Fibroblast of skin of abdomen (primary cell): ENCODE measurements at regions not wholly inside any gene's neighbourhood (a gene's known extent, or its start where the extent isn't known, plus 50 kb on each side); places are given as distances from the start of the nearest gene placed in this dataset.
A peak's percentile ranks its signal among the peaks of the same experiment; 100 is the strongest.
"Not testable (repeated sequence)": the region's sequence is repeated elsewhere in the genome, so short reads cannot be mapped to it uniquely, and the experiment has no call there.

Source experiments
- DNase-seq: peaks from one replicate; pipeline ENCODE4 v3.0.0-alpha.2; 2013

DNA sequence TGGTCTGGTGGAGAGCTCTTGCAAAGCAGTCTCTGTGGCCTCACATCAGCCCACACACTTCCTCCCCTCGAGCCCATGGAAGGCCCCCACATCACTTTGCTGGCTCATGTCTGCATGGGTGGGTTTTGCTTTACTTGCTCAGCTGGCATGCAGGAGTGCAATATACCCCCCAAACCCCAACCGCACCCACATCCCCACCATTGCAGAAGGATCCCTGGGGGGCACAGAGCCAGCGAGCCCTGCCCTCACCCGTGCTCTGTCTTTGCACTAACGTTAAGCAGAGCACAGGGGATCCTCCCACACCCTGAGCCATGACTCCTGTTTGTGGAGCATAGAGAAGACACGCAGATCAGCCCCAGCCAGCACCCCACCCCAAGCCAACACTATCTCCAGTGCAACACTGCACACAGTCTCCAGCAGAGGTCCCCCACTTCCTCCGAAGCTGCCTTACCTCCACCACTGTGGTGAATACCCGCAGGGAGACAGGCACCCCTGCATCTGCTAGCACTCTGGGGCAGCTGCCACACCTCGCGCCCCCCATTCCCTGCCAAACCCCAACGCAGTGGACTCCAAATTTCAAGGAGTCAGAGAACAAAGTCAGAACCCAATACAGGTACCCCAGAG, 177.8 kb upstream of the RGPD4 start:
- no peak for DNase-seq

DNA sequence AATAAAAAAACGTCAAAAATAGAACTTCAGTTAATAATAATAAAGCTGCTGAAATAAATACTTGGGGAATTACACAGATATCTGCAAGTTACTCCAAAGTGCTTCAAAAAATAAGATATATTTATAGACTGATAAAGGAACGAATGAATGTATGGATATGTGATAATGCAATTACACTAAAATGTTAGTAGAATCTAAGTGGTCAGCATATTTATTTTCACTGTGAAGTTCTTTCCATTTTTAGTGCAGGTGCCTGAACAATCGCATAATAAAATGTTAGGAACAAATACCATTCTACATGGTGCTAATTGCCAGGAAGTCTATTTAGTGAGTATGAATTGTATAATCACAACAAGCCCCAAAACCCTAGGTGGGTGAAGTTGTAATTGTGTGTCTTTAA, 169.6 kb upstream of the RGPD4 start:
- DNase-seq: no peak

DNA sequence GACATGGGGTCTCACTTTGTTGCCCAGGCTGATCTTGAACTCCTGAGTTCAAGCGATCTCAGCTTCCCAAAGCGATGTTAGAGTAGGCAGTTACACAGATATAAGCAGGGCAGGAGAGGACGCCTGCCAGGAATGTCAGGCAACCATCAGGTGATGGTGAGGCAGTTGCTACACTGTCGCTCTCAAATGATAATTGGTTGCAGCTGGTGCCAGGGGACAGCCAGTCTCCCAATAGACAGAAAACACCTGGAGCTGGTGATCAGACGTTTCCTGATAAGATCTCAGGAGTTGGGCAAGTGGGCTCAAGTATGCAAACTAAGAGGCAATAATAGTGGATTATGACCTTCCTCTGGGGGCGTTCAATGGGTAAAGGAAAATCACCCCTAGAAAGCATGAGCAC, 163.1 kb upstream of the RGPD4 start:
- no peak for DNase-seq

DNA sequence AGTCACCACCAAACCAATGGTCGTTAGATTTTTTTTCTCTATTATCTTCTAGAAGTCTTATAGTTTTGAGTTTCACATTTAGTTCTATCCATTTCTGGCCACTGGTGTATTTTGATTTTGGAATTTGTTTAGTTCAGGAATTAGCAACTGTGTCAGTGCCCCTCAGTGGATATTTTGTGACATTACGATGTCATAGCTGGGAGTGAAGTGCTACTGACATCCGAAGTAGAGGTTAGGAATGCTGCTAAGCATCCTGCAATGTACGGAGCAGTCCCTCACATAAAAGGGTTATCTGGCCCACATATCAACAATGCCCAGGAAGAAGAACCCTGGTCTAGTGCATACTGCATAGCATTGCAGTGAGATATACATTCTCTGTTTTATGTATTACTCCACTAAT, 157.4 kb upstream of the RGPD4 start:
- peak; percentile 44 for DNase-seq

DNA sequence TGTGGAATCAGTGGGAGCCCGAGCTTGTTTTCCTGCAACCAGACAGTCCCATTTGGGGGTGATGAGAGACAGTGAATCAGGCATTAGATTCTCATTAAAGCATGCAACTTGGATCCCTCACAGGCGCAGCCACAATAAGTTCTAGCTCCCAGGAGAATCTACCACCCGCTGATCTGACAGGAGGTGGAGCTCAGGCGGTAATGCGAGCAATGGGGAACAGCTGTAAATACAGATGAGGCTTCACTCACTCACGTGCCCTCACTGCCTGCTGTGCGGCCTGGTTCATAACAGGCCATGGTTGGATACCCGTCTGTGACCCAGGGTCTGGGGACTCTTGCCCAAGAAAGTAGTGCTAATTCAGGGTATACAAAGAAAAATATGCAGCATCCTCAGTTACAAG, 144.8 kb upstream of the RGPD4 start:
- peak; percentile 17 for DNase-seq

DNA sequence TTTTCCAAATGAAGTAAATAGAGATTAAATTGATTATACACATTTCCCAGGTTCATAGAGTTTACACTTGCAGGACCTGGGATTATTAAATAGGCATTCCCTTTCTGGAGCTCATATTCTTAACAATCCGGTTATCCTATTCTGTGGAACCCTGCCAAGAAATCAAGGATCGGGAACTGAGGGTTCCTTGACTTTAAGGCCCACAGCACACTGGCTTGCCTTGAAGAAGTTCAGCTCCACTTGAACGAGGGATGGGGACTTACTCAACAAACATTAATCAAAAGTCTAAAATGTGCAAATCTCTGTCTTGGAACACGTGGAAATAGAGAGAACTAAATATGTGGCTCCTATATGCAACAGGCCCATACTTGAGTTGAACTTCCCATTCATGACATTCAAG, 142.3 kb upstream of the RGPD4 start:
- DNase-seq: no peak

DNA sequence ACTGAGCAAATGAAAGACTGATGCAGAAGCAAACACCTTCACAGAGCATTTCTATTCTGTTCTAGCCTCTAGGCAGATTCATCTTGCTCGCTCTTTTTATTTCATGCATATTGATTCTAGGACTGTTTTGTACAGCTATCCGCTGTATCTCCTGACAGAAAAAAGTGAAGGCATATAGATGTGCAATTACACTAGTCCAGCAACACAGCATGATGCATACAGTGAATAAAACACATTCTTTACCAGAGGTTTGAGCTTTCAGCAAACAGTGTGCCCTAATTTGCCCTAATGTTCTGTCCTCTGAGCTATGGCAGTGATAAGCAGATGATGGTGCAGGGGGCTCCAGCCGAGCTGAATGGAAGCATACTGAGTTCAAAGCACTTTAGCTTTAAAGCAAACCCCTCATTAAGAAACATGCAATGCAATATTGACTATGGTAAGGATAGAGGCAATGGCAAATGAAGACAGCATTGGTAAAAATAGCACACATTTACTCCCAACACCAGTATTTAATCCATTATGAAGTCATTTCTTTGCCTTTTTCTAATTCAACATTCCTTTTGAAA, 141.2 kb upstream of the RGPD4 start:
- no peak for DNase-seq

DNA sequence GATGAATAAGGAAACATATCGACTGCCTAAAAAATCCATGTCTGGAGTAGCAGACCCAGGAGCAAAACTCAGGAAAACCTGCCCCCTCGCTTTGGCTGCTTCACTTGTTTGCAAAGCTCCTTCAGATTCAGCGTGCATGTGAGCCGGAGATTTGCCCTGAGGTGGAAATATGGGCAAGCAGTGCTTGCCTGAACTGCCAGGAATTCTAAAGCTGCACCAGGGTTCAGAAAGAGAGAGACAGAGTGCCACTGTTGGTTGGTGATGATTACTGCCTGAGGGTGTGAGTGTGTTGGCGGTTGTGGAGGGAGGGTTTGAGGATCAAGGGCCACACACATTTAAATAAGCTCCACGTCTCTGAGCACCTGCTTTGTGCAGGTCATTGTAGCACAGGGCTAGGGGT, 139.6 kb upstream of the RGPD4 start:
- peak; percentile 7 for DNase-seq

DNA sequence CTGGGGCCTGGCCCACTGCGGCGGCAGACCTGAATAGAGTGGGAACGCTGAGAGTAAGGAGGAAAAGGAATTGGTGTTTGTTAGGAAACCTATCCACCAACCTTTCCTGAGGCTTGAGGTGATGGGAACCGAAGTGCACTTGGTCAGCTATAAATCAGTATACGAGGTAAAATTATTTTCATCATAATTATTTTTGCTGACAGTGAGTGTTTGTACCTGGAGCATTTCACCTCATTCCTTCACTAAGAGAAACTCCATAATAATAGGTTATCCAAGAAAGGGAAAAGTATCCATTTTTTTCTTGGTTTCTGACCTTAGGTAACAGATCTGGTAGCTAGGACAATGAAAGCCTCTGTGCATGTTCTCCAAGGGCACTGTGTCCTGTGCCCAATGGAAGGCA, 138.6 kb upstream of the RGPD4 start:
- DNase-seq: no peak

DNA sequence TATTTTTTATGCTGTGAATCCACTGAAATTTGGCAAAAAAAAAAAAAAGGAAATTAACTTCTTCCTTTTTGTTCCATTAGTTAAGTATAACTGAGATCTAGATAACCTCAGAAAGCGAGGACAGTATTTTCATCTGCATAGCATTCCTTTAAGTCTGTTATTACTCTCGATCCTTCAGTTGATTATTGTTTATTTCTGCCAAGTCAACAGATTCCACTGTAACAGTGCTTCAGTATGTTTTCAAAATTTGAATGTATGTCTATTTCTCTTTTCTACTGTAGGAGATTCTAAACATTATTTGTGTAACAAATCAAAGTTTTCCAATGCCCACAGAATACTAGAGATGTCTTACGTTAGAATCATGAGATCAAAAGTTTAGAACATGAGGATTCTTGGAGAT, 133.1 kb upstream of the RGPD4 start:
- DNase-seq: no peak

DNA sequence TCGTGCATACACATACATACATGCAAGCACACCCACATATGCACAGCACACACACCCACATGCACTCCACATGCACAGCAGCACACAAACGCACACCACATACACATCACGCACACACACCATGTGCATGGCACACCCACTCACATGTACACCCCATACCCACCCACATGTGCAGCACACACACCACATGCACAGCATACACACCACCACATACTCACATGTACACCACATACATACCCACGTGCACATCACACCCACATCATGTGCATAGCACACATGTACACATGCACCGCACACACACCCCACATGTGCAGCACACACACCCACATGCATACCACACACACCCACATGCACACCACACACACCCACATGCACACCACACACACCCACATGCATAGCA, 132.0 kb upstream of the RGPD4 start:
- DNase-seq: no peak

DNA sequence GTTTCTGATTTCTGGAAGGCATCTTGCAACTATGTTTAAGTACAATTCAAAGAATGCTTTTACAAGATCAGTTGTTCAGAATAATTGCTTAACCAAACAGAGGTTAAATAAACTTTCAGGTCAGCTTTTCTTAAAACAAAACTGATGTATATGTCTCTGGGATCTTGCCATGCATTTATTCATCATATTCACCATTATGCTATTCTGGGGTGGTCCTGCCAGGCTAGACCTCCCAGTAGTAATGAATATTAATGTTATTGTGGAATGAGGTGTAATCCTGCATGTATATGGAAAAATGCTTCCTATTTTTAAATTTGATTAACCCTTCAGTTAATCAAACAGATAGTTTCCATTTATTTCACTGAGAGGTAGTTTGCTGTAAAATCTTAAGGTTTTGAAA, 129.3 kb upstream of the RGPD4 start:
- no peak for DNase-seq

DNA sequence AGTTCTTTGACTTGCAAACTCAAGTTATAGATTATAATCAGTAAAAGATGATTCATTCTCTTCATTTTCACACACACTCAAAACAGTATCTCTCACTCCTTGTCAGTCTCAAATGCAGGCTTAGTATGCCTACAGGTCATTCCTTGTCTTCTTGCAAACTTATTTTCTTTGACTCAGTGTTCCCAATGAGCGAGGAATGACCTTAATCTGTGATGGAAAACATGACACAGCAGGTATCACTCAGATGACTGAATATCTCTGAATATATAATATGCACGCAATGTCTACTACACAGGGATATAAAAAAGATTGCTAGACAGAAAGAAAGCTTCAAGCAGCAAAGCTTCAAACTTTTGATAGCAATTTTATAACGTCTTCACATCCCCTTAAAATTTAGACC, 127.8 kb upstream of the RGPD4 start:
- DNase-seq: no peak

DNA sequence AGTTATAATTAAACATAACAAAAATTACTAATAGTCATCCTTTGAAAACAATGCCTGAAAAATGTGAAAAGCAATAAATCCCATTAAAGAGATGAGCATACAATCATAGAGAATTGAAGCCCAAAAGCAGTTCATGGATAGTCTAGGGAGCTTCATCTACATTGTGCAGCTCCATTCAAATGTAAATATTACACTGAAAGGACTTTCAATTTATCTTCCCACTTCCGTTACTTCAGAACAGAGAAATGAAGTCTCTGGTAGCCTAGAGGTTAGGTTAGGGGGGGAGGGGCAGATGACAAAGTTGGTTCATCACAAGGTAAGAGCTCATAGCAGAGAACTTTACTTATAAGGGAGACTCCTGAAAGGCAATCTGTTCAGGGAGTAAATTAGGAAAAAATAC, 126.6 kb upstream of the RGPD4 start:
- DNase-seq: no peak

DNA sequence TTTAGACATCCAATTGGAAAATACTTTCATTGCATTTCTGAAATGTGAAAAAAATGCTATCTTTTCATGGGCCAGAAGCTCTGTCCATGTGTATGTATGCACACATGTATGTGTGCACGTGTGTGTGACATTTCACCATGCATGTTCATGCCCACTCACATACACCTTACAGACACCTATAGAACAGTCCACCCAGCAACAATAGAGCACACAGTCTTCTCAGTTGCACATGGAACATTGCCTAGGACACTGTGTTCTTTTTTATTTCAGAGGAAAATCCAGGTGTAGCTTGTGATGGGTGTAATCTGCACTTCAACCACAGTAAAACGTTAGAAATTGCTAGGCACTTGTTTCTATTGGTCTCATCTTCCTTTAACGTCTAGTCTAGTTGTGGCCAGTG, 114.8 kb upstream of the RGPD4 start:
- no peak for DNase-seq

DNA sequence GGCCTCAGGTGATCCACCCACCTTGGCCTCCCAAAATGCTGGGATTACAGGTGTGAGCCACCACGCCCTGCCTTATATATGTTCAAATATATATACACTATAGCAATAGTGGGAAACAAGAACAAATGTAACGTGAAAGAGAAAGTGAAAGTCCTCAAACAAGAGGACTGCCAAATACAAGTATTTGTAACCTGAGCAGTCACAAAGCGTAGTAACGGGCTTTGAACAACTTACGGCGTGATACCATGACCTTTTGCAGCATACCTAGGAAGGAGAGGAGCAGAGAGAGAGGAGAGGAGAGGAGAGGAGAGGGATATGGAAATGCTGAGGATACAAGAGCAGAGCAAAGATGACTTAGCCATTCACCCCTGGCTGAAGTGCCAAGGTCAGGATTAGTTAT, 113.8 kb upstream of the RGPD4 start:
- no peak for DNase-seq

DNA sequence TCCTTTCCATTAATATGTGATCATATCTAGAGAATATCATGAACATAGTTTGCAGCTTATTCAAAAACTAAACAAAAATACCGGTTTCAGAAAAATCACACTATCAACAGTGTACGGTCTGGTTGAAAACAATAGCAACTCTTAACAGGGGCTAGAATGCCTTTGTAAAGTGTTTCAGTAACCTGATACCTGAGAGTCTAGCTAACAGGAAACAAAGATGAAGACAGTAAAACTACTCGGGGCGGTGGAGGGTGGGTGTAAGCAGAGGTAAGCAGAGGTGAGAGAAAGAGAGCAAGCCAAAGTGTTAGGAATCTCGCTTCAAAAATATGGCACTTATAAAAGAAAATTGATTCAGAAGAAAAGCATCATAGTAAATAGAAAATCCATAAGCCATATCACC, 109.0 kb upstream of the RGPD4 start:
- DNase-seq: no peak

DNA sequence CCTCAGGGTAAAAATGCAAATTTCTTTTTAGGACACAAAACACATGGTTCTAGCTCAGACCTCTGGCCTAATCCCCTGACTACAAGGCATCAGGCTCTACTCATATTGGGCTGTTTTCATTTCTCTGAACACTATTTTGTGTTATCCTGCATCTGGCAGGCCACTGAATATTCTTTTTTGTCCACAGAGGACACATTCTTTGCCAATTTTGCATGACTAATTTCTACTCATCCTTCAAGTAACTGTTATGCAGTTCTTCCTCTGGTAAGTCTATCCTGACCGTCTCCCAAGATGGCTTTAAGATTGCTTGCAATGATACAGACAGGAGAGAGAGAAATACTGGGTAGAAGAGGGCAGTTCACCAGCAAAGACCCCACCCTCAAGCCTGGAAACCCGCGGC, 107.6 kb upstream of the RGPD4 start:
- DNase-seq: no peak

DNA sequence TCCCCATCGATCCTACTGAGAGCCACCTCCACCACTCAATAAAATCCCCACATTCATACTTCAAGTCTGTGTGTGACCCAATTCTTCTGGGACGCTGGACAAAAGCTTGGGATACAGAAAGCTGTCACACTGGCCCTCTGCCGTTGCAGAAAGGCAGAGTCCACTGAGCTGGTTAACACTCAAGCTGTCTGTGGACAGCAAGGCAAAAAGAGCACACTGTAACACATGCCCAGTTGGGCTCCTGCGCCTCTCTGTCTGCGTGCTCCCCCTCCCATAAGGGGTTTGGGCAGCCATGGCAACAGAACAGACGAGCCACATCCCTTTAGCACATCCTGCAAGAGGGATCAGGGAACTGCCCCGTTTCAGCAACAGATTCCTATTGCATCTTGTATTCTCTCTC, 106.9 kb upstream of the RGPD4 start:
- DNase-seq: no peak

DNA sequence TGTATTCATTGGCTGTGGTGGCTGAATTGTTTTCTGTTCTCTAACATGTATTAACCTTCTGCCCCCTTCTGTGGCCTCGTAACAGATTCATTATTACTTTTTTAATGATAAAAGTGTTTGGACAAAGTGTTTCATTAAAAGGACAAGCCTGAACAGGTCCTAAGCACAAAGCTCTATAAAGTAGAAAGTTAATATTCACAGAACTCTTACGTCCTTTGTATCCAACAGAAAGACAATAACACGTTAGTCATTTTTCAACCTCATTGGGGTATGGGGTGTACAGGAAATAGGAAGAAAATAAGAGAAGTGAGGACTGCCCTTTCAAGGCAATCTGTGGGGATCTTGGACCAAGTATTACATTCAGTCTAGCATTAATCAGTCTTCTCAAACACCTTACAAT, 105.5 kb upstream of the RGPD4 start:
- no peak for DNase-seq

DNA sequence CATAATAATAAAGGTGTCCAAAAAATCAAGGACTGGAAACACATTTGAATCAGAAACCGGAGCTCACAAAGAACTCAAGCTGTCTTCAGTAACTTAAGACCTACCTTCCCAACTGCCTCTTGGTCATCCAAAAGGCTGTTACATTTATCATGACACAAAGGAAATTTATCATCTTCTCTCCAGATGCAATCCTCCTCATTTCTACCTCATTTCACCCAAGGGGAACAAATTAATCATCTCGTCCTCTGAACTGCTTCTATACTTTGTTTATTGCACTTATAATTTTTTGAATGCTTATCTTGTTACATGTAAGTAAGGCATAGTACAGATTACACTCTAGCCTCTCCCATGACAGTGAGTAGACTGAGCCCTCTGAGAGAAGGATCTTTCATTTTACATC, 105.1 kb upstream of the RGPD4 start:
- no peak for DNase-seq

DNA sequence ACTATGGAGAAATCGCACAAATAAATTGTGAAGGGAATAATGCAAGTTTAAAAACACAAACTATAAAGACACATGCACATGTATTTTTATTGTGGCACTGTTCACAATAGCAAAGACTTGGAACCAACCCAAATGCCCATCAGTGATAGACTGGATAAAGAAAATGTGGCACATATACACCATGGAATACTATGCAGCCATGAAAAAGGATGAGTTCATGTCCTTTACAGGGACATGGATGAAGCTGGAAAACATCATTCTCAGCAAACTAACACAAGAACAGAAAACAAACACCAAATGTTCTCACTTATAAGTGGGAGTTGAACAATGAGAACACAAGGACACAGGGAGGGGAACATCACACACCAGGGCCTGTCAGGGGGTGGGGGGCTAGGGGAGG, 100.9 kb upstream of the RGPD4 start:
- DNase-seq: not testable (repeated sequence)

DNA sequence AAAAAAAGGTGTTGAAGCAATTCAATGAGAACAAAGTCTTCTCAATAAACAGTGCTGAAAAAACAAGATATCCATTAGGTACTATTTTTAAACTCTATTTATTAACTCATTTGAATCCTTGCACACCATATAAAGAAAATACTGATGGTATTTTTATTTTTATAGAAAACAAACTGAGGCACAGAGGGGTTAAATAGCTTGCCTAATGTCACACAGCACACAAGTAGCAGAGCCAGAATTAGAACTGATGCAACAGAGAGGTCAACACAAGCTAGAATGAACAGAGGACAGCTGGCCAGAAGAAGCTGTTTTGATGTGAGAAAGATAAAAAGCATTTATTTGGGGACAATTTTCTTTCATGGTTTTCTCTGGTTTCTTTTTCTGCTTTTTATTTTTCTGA, 99.4 kb upstream of the RGPD4 start:
- DNase-seq: no peak

DNA sequence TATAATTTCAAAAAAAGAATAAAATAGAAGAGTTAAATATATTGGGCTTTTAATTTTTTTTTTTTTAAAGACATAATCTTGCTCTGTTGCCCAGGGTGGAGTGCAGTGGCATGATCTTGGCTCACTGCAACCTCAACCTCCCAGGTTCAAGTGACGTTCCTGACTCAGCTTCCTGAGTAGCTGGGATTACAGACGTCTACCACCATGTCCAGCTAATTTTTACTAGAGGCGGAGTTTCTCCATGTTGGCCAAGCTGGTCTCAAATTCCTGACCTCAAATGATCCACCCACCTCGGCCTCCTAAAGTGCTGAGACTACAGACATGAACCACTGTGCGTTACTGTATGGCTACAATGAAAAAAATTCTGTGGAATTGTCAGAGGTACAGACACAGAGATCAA, 98.1 kb upstream of the RGPD4 start:
- no peak for DNase-seq

DNA sequence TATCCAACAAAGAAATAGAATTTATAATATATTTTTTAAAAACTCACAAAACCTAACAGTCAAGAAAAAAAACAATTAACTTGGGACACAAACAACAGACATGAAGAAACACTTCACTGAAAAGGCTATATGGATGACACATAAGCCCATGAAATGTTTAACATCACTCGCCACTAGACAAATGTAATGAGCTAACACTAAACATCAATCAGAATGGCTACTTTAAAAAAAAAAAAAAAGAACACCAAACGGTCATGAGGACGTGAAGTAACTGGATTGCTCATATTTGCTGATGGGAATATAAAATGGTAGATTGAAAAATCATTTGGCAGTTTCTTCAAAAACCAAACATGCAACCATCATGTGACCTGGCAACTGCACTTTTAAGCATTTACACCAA, 97.3 kb upstream of the RGPD4 start:
- DNase-seq: no peak
